AG09319 (cell line): ENCODE measurements at regions not wholly inside any gene's neighbourhood (a gene's known extent, or its start where the extent isn't known, plus 50 kb on each side); places are given as distances from the start of the nearest gene placed in this dataset.

ENCODE experiments used
- DNase-seq: peaks from one replicate; pipeline ENCODE4 v3.0.0-alpha.2; 2010; ENCODE audit warnings: low read depth; ENCODE audit errors: extremely low read depth
- TF ChIP-seq, protein P1 (sequence below): IDR thresholded peaks from 2 replicates; pipeline ENCODE4 v1.5.1; 2011; ENCODE audit warnings: low read depth, mild to moderate bottlenecking, inconsistent platforms, low read length, moderate library complexity

DNA sequence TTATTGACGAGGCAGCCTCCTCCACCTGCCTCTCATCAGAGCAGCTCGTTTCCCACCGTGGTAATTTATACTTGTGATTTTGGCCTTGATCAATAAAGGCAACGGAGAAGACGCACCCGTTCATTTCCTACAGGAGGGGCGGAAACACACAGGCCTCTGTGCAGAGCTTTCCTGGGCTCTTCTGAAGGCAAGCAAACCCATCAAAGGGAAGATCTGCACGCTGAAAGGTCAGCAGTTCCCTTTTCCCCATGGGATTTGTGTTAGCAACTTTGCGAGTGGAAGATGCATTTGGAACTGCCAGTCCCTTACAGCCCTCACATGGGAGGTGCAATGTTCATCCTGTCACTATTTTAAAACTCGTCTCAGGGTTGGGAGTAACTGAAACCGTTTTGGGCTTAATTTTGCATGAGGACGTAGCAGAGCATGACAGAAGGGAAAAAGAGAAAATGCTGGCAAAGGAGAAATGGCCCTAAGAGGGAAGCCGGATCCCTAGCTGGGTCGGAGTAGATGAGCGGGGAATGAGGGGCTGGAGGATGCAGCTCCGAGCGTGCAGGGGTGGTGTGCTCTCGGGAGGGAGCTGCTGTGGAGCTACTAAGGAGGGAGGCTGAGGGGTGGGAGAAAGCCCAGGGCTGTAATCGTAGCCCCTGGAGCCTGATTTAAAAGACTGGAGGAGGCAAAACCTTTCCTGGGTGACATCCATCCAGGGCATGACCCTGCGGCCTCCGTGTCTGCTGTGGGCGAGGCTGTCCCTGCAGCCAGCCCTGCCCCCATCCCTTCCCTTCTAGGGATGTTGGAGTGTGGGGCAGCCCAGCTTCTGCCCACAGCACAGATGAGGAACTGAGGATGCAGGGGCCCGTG, 111.1 kb upstream of the FAM20C start:
- TF ChIP-seq, protein P1, sequence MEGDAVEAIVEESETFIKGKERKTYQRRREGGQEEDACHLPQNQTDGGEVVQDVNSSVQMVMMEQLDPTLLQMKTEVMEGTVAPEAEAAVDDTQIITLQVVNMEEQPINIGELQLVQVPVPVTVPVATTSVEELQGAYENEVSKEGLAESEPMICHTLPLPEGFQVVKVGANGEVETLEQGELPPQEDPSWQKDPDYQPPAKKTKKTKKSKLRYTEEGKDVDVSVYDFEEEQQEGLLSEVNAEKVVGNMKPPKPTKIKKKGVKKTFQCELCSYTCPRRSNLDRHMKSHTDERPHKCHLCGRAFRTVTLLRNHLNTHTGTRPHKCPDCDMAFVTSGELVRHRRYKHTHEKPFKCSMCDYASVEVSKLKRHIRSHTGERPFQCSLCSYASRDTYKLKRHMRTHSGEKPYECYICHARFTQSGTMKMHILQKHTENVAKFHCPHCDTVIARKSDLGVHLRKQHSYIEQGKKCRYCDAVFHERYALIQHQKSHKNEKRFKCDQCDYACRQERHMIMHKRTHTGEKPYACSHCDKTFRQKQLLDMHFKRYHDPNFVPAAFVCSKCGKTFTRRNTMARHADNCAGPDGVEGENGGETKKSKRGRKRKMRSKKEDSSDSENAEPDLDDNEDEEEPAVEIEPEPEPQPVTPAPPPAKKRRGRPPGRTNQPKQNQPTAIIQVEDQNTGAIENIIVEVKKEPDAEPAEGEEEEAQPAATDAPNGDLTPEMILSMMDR = no peak
- no peak for DNase-seq

- no peak for DNase-seq
- TF ChIP-seq, protein P1 = no peak
Observed at GRCh38 chr7:81926-82756, 110.2 kb upstream of the FAM20C start.

- TF ChIP-seq, protein P1 = no peak
- DNase-seq = no peak
Observed at GRCh38 chr7:82757-83155, 109.6 kb upstream of the FAM20C start.

DNA sequence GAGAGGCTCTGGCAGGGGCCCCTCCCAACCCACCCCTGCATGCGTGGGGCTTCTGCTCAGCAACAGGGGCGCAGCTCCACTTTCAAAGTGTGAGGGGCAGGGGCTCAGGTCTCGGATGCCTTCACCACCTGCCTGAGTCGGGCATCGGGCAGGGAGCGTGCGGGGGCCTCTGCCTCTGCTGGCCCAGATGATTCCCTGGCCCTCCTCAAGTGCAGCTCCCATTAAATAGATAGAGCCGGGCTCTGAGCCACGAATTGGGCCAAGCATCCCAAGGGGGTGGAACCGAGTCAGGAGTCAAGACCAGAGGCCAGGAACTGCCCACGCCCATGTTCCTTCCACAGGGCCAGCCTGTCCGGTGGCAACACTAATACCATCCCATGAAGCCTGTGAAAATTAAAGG, 108.9 kb upstream of the FAM20C start:
- DNase-seq = no peak
- TF ChIP-seq, protein P1 = no peak

DNA sequence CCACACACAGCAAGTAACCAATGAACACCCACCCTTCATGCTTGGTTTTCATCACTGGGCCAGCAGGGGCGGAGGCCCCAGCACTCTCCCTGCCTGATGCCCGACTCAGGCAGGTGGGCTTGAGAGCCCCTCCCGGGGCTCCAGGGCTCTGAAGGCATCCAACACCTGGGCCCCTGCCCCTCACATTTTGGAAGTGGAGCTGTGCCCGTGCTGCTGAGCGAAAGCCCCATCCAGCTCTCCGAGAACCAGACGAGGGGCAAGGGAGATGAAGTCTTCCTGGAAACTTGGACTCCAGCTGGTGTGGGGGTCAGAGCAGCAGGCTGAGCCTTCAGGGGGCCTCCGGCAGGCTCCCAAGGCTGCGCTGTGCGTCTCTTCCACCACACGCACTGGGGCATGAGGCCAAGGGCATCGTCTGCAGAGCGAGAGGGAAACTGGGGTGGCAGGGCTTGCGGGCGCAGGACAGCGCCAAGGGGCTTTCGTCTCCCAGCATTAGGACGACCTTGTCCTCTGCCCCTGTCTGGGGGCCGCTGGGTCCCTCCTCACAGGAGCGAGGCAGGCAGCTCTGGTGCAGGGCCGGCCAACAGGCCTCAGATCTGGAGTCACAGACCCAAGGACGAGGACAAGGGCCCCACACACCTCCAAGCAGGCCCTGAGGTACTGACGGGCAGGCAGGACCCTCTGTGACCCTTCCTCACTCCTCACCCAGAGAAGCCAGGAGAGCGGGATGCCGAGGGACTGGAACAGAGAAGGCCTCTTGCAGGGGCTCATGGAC, 108.3 kb upstream of the FAM20C start:
- no peak for DNase-seq
- TF ChIP-seq, protein P1 = no peak

- no peak for DNase-seq
- TF ChIP-seq, protein P1 = no peak
Observed at GRCh38 chr7:84633-85020, 107.7 kb upstream of the FAM20C start.
